Suprapubic skin (tissue), 4 donors: ENCODE measurements at regions not wholly inside any gene's neighbourhood (a gene's known extent, or its start where the extent isn't known, plus 50 kb on each side); places are given as distances from the start of the nearest gene placed in this dataset.

Source experiments
- DNase-seq, 2 donors: peaks; one replicate each; pipeline ENCODE4 v3.0.0-alpha.2; 2019; ENCODE audit warnings: low spot score in 2 of 2
- H3K27ac ChIP-seq: fragments of 200-600 bp; sonication (generic); one replicate; pipeline ENCODE4 v1.5.1; 2019
- H3K27me3 ChIP-seq: fragments of 200-600 bp; sonication (generic); one replicate; pipeline ENCODE4 v1.5.1; 2019
- H3K36me3 ChIP-seq: fragments of 200-600 bp; sonication (generic); one replicate; pipeline ENCODE4 v1.5.1; 2019
- H3K4me1 ChIP-seq: fragments of 200-600 bp; sonication (generic); one replicate; pipeline ENCODE4 v1.5.1; 2019
- H3K4me3 ChIP-seq: fragments of 200-600 bp; sonication (generic); one replicate; pipeline ENCODE4 v1.5.1; 2019; ENCODE audit warnings: mild to moderate bottlenecking
- H3K9me3 ChIP-seq: fragments of 200-600 bp; sonication (generic); one replicate; pipeline ENCODE4 v1.5.1; 2019
- CTCF ChIP-seq, 2 donors: fragments of 200-600 bp in 1 of 2; fragments of 450-650 bp in 1 of 2; sonication (generic) in 1 of 2; IDR thresholded peaks; one replicate each; pipeline ENCODE4 v1.5.1; 2016 to 2019; ENCODE audit warnings: antibody characterized with exemption in 2 of 2, mild to moderate bottlenecking in 1 of 2, moderate library complexity in 1 of 2
- EP300 ChIP-seq: sonication (generic); formaldehyde crosslinking; IDR thresholded peaks from one replicate; pipeline ENCODE4 v1.6.1; 2017; ENCODE audit warnings: antibody characterized with exemption
- POLR2A ChIP-seq, 2 donors: fragments of 450-650 bp; IDR thresholded peaks; one replicate each; pipeline ENCODE4 v1.6.1; 2017; ENCODE audit warnings: antibody characterized with exemption in 2 of 2, mild to moderate bottlenecking in 2 of 2, moderate library complexity in 2 of 2
- POLR2AphosphoS5 ChIP-seq, 3 donors: sonication (generic); formaldehyde crosslinking; IDR thresholded peaks; one replicate each; pipeline ENCODE4 v1.6.1; 2017; ENCODE audit warnings: antibody characterized with exemption in 3 of 3
- WGBS: methylation state at CpG from one replicate; pipeline ENCODE4 v1.1.5; 2018; 5-methylcytosine and 5-hydroxymethylcytosine counted together

GRCh38 chr13:21979161-21979806 lies 308.4 kb downstream of the FGF9 start:
- no peak for DNase-seq
- WGBS, result 89% methylated on average over 20 of the region's 20 CpGs
- Histone ChIP-seq H3K36me3 (no peaks in the 10 kb centered on the region), H3K4me1 (no peaks in the 10 kb centered on the region), H3K9me3 (no peaks in the 10 kb centered on the region), H3K4me3 (no peak overlapping the region), H3K27me3 (no peaks in the 10 kb centered on the region), H3K27ac (no peak overlapping the region)
- no peak for TF ChIP-seq POLR2A (IDR thresholded peaks at IDR 0.05)
- TF ChIP-seq EP300, result no peak
- no peak for TF ChIP-seq POLR2AphosphoS5 (IDR thresholded peaks at IDR 0.05)
- no peak for TF ChIP-seq CTCF (IDR thresholded peaks at IDR 0.05)

GRCh38 chr13:21980049-21980448 lies 309.2 kb downstream of the FGF9 start:
- no peak for TF ChIP-seq CTCF (IDR thresholded peaks at IDR 0.05)
- no peak for TF ChIP-seq EP300
- no peak for TF ChIP-seq POLR2A (IDR thresholded peaks at IDR 0.05)
- TF ChIP-seq POLR2AphosphoS5 (IDR thresholded peaks at IDR 0.05), result no peak
- H3K4me3 ChIP-seq, result no peak overlapping the region
- H3K27ac ChIP-seq, result no peak overlapping the region
- no peaks in the 10 kb centered on the region for H3K9me3 ChIP-seq
- H3K4me1 ChIP-seq, result no peaks in the 10 kb centered on the region
- no peaks in the 10 kb centered on the region for H3K36me3 ChIP-seq
- no peak for DNase-seq
- H3K27me3 ChIP-seq, result no peaks in the 10 kb centered on the region
- WGBS, result 93% methylated on average over 2 of the region's 2 CpGs

- H3K9me3 ChIP-seq, result no peaks in the 10 kb centered on the region
- H3K36me3 ChIP-seq, result no peaks in the 10 kb centered on the region
- DNase-seq, result no peak
- peaks cover 3% of the 10 kb centered on the region for H3K4me1 ChIP-seq
- no peaks in the 10 kb centered on the region for H3K27me3 ChIP-seq
- no peak overlapping the region for H3K4me3 ChIP-seq
- H3K27ac ChIP-seq, result no peak overlapping the region
- TF ChIP-seq POLR2A (IDR thresholded peaks at IDR 0.05) (no peak), EP300 (no peak), POLR2AphosphoS5 (IDR thresholded peaks at IDR 0.05) (no peak), CTCF (IDR thresholded peaks at IDR 0.05) (no peak)
- WGBS, result 87% methylated on average over 4 of the region's 4 CpGs
Observed at GRCh38 chr13:21984156-21984555, 313.3 kb downstream of the FGF9 start.

- 73% methylated on average over 10 of the region's 10 CpGs for WGBS
- DNase-seq, result peak in 1 of 2 donors; percentile 71
- H3K27ac ChIP-seq, result peak overlapping the region; percentile 72
- no peaks in the 10 kb centered on the region for H3K9me3 ChIP-seq
- TF ChIP-seq POLR2AphosphoS5 (IDR thresholded peaks at IDR 0.05) (no peak), CTCF (IDR thresholded peaks at IDR 0.05) (no peak), POLR2A (IDR thresholded peaks at IDR 0.05) (no peak), EP300 (no peak)
- H3K4me1 ChIP-seq, result peaks cover 3% of the 10 kb centered on the region
- no peaks in the 10 kb centered on the region for H3K36me3 ChIP-seq
- H3K27me3 ChIP-seq, result no peaks in the 10 kb centered on the region
- no peak overlapping the region for H3K4me3 ChIP-seq
Observed at GRCh38 chr13:21986602-21987001, 315.7 kb downstream of the FGF9 start.

- WGBS, result 79% methylated on average over 7 of the region's 7 CpGs
- H3K27me3 ChIP-seq, result no peaks in the 10 kb centered on the region
- H3K4me1 ChIP-seq, result peaks cover 3% of the 10 kb centered on the region
- H3K4me3 ChIP-seq, result no peak overlapping the region
- no peak for TF ChIP-seq POLR2A (IDR thresholded peaks at IDR 0.05)
- TF ChIP-seq EP300, result no peak
- no peak for TF ChIP-seq CTCF (IDR thresholded peaks at IDR 0.05)
- no peaks in the 10 kb centered on the region for H3K36me3 ChIP-seq
- H3K27ac ChIP-seq, result no peak overlapping the region
- DNase-seq, result no peak
- H3K9me3 ChIP-seq, result no peaks in the 10 kb centered on the region
Observed at GRCh38 chr13:21987793-21988192, 316.9 kb downstream of the FGF9 start.
